Upper lobe of left lung (tissue), 4 donors: ENCODE measurements at regions not wholly inside any gene's neighbourhood (a gene's known extent, or its start where the extent isn't known, plus 50 kb on each side); places are given as distances from the start of the nearest gene placed in this dataset.

Experiments used
- EP300 ChIP-seq, 4 donors: sonication (generic); formaldehyde crosslinking; IDR thresholded peaks; one replicate each; pipeline ENCODE4 v1.5.1; 2017; ENCODE audit warnings: antibody characterized with exemption in 4 of 4, control low read depth in 2 of 4
- POLR2A ChIP-seq, 4 donors: fragments of 450-650 bp; IDR thresholded peaks; one replicate each; pipeline ENCODE4 v1.5.1; 2016 to 2017; ENCODE audit warnings: antibody characterized with exemption in 4 of 4, mild to moderate bottlenecking in 2 of 4
- POLR2AphosphoS5 ChIP-seq, 2 donors: sonication (generic); formaldehyde crosslinking; IDR thresholded peaks; one replicate each; pipeline ENCODE4 v1.5.1; 2017; ENCODE audit warnings: antibody characterized with exemption in 2 of 2
- TF ChIP-seq, protein P1 (sequence below), 6 experiments: fragments of 450-650 bp in 4 of 6; fragments of 200-600 bp in 2 of 6; sonication (generic) in 2 of 6; IDR thresholded peaks; one replicate each; pipeline ENCODE4 v1.5.1; 2016 to 2019; ENCODE audit warnings: antibody characterized with exemption in 6 of 6

DNA sequence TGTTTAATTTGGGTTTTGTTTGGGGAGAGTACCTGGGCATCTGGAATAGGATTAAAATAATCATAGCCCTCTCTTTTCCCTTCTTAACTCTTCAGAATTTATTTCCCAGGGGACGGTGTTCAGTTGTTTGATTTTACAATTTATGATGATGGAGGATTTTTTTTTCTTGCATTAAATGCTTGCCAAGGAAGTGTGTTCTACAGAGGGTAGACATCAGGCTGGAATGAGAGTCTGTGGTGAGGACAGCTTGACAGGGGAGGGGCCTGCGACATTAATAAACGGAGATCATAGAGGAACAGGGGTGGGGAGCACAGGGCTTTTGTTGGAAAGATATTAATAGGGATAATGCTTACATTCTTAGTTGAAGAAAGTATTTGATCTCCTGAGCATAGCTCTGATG, 297.5 kb downstream of the CLIC5 start:
- TF ChIP-seq, protein P1, sequence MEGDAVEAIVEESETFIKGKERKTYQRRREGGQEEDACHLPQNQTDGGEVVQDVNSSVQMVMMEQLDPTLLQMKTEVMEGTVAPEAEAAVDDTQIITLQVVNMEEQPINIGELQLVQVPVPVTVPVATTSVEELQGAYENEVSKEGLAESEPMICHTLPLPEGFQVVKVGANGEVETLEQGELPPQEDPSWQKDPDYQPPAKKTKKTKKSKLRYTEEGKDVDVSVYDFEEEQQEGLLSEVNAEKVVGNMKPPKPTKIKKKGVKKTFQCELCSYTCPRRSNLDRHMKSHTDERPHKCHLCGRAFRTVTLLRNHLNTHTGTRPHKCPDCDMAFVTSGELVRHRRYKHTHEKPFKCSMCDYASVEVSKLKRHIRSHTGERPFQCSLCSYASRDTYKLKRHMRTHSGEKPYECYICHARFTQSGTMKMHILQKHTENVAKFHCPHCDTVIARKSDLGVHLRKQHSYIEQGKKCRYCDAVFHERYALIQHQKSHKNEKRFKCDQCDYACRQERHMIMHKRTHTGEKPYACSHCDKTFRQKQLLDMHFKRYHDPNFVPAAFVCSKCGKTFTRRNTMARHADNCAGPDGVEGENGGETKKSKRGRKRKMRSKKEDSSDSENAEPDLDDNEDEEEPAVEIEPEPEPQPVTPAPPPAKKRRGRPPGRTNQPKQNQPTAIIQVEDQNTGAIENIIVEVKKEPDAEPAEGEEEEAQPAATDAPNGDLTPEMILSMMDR (IDR thresholded peaks at IDR 0.05), result no peak
- TF ChIP-seq EP300 (IDR thresholded peaks at IDR 0.05), result no peak
- no peak for TF ChIP-seq POLR2A (IDR thresholded peaks at IDR 0.05)
- no peak for TF ChIP-seq POLR2AphosphoS5 (IDR thresholded peaks at IDR 0.05)
